Lower lobe of right lung (tissue), 2 donors: ENCODE measurements at regions not wholly inside any gene's neighbourhood (a gene's known extent, or its start where the extent isn't known, plus 50 kb on each side); places are given as distances from the start of the nearest gene placed in this dataset.
A peak's percentile ranks its signal among the peaks of the same experiment; 100 is the strongest.
"Not testable (repeated sequence)": the region's sequence is repeated elsewhere in the genome, so short reads cannot be mapped to it uniquely, and the experiment has no call there.

Experiments
- ATAC-seq, 2 donors: fragments of 200-7000 bp; cut with Tn5 transposase; one replicate each; pipeline ENCODE4 v1.9.1; 2020 to 2022; ENCODE audit warnings: mild to moderate bottlenecking in 2 of 2, moderate library complexity in 2 of 2
- DNase-seq: peaks from one replicate; pipeline ENCODE4 v3.0.0-alpha.2; 2020
- H3K27ac ChIP-seq: fragments of 200-600 bp; one replicate; pipeline ENCODE4 v1.8.0; 2022
- H3K27me3 ChIP-seq: fragments of 200-600 bp; one replicate; pipeline ENCODE4 v1.8.0; 2022; ENCODE audit warnings: low read depth
- H3K36me3 ChIP-seq: fragments of 200-600 bp; one replicate; pipeline ENCODE4 v1.8.0; 2022; ENCODE audit warnings: mild to moderate bottlenecking
- H3K4me1 ChIP-seq: fragments of 200-600 bp; one replicate; pipeline ENCODE4 v1.8.0; 2022
- H3K4me3 ChIP-seq: fragments of 200-600 bp; one replicate; pipeline ENCODE4 v1.8.0; 2022; ENCODE audit warnings: mild to moderate bottlenecking
- H3K9me3 ChIP-seq: fragments of 200-600 bp; one replicate; pipeline ENCODE4 v1.8.0; 2022
- intact Hi-C: fragments of 100-400 bp; cut with DNase I; formaldehyde crosslinking; loops from one replicate; pipeline ENCODE4 v1.11.0; 2022
- TF ChIP-seq, protein P1 (sequence below): fragments of 200-600 bp; IDR thresholded peaks from one replicate; pipeline ENCODE4 v1.8.0; 2022; ENCODE audit warnings: antibody characterized with exemption, mild to moderate bottlenecking
- donor health status: DM: no; HTN: yes; CAD: no; lungs with severe emphysema.

DNA sequence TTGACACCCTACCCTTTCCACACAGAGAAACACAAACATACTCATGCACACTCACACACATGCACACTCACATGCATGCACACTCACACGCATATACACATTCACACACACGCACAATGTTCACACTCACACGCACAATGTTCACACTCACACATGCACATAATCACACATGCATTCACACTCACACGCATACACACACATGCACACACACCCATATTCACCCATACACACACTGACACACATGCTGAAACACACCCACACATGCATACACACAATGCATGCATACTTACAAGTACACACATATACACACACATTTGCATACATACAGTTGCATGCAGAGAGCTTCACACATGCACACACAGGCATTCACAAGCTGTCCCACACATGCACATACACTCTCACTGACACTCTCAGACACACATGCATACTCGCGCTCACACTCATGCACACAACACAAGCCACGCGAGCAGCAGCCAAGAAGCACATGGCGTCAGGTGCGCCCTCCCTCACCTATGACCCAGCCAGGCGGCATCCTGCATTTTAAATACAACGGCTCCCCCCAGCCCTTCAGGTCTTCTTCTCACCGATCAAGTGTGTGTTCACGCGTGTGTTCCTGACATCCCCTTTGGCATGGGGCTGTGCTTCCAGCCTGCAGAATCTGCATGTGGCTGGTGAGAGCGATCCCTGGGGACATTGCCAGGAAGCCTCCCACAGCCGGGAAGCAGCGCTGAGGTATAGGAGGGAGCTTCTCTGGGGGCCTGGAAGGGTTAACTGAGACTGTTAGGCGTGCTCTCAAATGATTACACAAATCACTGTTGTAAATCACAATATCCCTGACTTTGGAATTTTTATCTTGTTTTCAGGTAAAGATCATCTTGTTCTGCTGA is 195.1 kb downstream of the RTP5 start:
- intact Hi-C loops, result no loop called here
- DNase-seq, result no peak
- no peak overlapping the region for H3K4me3 ChIP-seq
- H3K9me3 ChIP-seq, result peaks cover 7% of the 10 kb centered on the region
- H3K27ac ChIP-seq, result no peak overlapping the region
- H3K4me1 ChIP-seq, result no peaks in the 10 kb centered on the region
- no peak for ATAC-seq
- H3K36me3 ChIP-seq, result no peaks in the 10 kb centered on the region
- H3K27me3 ChIP-seq, result peaks cover 7% of the 10 kb centered on the region
- TF ChIP-seq, protein P1, sequence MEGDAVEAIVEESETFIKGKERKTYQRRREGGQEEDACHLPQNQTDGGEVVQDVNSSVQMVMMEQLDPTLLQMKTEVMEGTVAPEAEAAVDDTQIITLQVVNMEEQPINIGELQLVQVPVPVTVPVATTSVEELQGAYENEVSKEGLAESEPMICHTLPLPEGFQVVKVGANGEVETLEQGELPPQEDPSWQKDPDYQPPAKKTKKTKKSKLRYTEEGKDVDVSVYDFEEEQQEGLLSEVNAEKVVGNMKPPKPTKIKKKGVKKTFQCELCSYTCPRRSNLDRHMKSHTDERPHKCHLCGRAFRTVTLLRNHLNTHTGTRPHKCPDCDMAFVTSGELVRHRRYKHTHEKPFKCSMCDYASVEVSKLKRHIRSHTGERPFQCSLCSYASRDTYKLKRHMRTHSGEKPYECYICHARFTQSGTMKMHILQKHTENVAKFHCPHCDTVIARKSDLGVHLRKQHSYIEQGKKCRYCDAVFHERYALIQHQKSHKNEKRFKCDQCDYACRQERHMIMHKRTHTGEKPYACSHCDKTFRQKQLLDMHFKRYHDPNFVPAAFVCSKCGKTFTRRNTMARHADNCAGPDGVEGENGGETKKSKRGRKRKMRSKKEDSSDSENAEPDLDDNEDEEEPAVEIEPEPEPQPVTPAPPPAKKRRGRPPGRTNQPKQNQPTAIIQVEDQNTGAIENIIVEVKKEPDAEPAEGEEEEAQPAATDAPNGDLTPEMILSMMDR, result no peak

- H3K36me3 ChIP-seq, result no peaks in the 10 kb centered on the region
- H3K4me3 ChIP-seq, result no peak overlapping the region
- TF ChIP-seq, protein P1, result no peak
- ATAC-seq, result no peak
- no peak for DNase-seq
- peaks cover 3% of the 10 kb centered on the region for H3K9me3 ChIP-seq
- H3K27me3 ChIP-seq, result peaks cover 7% of the 10 kb centered on the region
- no peaks in the 10 kb centered on the region for H3K4me1 ChIP-seq
- no peak overlapping the region for H3K27ac ChIP-seq
- intact Hi-C loops, result no loop called here
These were observed 195.9 kb downstream of the RTP5 start for GRCh38 chr2:242065426-242065825.

DNA sequence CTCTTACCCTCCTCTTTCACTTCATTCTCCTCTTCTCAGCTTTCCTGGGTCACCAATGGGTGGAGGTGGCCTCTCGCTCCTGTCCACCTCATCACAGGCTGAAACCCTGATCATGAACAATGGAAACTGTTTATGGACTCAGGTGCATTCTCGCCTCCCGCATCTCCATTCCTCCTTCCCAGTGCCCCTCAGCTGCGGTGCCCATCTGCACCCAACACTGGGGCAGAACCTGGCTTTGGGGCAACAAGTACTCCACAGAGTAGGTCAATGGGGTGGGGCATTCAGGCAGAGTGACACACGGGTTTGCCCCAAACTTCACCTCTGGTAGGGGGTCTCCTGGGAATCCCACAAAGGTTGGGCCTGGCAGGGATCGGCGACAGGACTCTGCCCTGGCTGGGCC is 199.5 kb downstream of the RTP5 start:
- no peaks in the 10 kb centered on the region for H3K4me1 ChIP-seq
- intact Hi-C loops, result no loop called here
- DNase-seq, result no peak

DNA sequence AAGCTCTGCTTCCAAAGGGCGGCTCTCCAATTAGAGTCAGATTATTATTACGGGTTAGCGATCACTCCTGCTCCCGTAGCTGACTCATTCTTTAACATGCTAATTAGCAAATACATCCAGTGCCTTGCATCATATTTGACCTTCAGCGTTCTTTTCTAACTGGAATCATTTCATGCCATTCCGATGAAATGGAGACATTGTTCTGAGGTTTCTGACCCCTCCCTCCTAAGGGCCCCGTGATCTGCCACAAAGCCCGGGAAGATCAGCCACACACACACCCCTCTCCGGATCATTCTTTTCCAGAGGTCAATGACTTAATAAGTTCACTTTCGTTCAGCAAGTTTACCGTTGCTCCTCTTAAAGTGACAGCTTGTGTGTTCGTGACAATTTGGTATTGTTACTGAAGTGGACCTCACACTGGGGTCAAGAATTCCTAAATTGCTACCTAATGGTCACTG is 200.4 kb downstream of the RTP5 start:
- H3K4me3 ChIP-seq, DNase-seq, H3K9me3 ChIP-seq, intact Hi-C loops, H3K36me3 ChIP-seq, H3K27ac ChIP-seq, H3K27me3 ChIP-seq, H3K4me1 ChIP-seq: not testable (repeated sequence)
- peak; percentile 66 to 81 for ATAC-seq

More for the DNA sequence above, 199.5 kb downstream of the RTP5 start:
- TF ChIP-seq, protein P1, result no peak
- H3K27me3 ChIP-seq, result peaks cover 7% of the 10 kb centered on the region
- no peaks in the 10 kb centered on the region for H3K9me3 ChIP-seq
- no peak for ATAC-seq
- H3K27ac ChIP-seq, result no peak overlapping the region
- no peak overlapping the region for H3K4me3 ChIP-seq
- no peaks in the 10 kb centered on the region for H3K36me3 ChIP-seq

GRCh38 chr2:242070726-242071125 is 201.2 kb downstream of the RTP5 start:
- H3K4me3 ChIP-seq, DNase-seq, intact Hi-C loops: not testable (repeated sequence)

GRCh38 chr2:242071377-242071776 is 201.8 kb downstream of the RTP5 start:
- DNase-seq, H3K9me3 ChIP-seq, H3K36me3 ChIP-seq, intact Hi-C loops, ATAC-seq, H3K4me1 ChIP-seq, H3K27me3 ChIP-seq, H3K4me3 ChIP-seq, H3K27ac ChIP-seq: not testable (repeated sequence)

More at GRCh38 chr2:242070726-242071125, 201.2 kb downstream of the RTP5 start:
- peak in 1 of 2 donors; percentile 8 for ATAC-seq
- not testable (repeated sequence) for H3K27me3 ChIP-seq, H3K36me3 ChIP-seq, H3K4me1 ChIP-seq, H3K9me3 ChIP-seq, H3K27ac ChIP-seq

GRCh38 chr2:242071936-242072335 is 202.4 kb downstream of the RTP5 start:
- ATAC-seq, H3K4me1 ChIP-seq, H3K9me3 ChIP-seq, H3K36me3 ChIP-seq, intact Hi-C loops, H3K4me3 ChIP-seq, H3K27ac ChIP-seq, H3K27me3 ChIP-seq, DNase-seq: not testable (repeated sequence)
